Nucleus accumbens (tissue), 56 donors: ENCODE measurements at regions not wholly inside any gene's neighbourhood (a gene's known extent, or its start where the extent isn't known, plus 50 kb on each side); places are given as distances from the start of the nearest gene placed in this dataset.

ENCODE experiments used
- DNase-seq, 56 donors: peaks; one replicate each; lab custom pipeline; 2025; lab: John Stamatoyannopoulos, UW

DNA sequence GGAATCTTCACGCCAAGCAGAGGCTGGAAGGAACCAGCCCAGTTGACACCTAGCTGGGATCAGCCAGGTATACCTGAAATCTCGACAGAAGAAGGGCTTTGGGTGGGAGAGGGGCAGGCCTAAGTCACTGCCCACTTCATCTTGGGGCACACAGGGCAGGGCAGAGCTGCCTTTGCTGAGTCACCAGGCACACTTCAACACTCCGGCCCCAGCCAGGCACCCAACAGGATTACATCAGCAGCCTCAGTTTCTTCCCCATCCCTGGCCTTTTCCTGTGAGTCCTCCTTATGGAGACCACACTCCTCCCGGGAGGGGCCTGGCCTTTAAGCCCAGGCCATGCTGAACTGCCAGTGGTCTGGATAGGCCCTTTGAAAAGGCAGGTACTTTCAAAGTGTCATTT lies 201.7 kb upstream of the HS6ST1 start:
- no peak for DNase-seq

DNA sequence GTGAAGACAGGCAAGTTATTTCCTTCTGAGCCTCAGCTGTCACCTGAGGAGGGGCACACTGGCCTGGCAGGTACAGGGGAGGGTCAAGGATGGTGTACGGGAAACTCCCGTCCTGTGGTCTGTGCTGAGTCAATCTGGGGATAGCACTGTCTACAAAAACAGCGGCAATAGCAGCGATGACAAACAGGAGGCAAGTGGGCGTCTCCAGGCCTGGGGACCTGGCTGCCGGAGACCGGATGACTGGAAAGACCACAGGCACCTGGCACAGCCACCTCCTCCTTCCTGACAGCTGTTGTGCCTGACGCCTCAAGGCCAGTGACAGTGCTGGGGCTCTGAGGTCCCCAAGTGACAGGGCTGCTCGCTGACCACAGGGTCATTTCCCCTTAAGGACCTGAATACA lies 202.1 kb upstream of the HS6ST1 start:
- DNase-seq, result no peak

GRCh38 chr2:128521482-128521881 lies 202.8 kb upstream of the HS6ST1 start:
- DNase-seq, result no peak

GRCh38 chr2:128522829-128523228 lies 204.2 kb upstream of the HS6ST1 start:
- DNase-seq, result no peak

GRCh38 chr2:128523457-128523856 lies 204.8 kb upstream of the HS6ST1 start:
- DNase-seq, result peak in 11 of 56 donors; percentile 11 to 56 (median 30)

- no peak for DNase-seq
Observed at GRCh38 chr2:128524183-128524582, 205.5 kb upstream of the HS6ST1 start.

GRCh38 chr2:128525653-128526052 lies 207.0 kb upstream of the HS6ST1 start:
- DNase-seq, result no peak

GRCh38 chr2:128526455-128526976 lies 207.8 kb upstream of the HS6ST1 start:
- DNase-seq, result no peak

DNA sequence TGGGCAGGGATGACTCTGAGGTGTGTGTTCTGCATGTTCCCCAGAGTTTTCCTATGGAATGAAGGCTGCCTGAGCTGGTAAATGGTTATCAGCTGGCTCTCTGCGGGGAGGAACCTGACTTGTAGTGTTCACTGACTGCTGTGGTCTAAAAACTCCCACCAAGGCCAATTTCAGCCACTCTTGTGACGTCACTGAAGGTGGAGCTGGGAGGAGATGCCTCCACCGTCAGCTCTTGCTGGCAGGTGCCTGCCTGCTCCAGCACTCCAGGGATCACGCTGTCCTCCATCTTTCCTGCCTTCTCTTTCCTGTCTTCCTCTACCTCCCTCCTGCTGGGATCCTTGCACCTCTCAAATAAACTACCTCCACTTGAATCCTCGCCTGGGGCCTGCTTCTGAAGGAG lies 209.5 kb upstream of the HS6ST1 start:
- no peak for DNase-seq

GRCh38 chr2:128530025-128530573 lies 211.4 kb upstream of the HS6ST1 start:
- DNase-seq, result no peak

DNA sequence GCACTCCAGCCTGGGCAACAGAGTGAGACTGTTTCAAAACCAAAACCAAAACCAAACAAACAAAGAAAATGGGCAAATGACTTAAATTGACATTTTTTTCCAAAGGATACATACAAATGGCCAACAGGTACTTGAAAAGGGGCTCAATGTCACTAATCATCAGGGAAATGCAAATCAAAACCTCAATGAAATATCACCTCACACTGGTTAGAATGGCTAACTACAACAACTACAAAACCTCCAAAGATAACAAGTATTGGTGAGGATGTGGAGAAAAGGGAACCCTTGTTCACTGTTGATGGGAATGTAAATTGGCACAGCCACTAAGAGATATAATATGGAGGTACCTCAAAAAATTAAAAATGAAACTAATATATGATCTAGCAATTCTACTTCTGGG lies 213.2 kb upstream of the HS6ST1 start:
- no peak for DNase-seq

- no peak for DNase-seq
Observed at GRCh38 chr2:128533101-128533500, 214.4 kb upstream of the HS6ST1 start.

DNA sequence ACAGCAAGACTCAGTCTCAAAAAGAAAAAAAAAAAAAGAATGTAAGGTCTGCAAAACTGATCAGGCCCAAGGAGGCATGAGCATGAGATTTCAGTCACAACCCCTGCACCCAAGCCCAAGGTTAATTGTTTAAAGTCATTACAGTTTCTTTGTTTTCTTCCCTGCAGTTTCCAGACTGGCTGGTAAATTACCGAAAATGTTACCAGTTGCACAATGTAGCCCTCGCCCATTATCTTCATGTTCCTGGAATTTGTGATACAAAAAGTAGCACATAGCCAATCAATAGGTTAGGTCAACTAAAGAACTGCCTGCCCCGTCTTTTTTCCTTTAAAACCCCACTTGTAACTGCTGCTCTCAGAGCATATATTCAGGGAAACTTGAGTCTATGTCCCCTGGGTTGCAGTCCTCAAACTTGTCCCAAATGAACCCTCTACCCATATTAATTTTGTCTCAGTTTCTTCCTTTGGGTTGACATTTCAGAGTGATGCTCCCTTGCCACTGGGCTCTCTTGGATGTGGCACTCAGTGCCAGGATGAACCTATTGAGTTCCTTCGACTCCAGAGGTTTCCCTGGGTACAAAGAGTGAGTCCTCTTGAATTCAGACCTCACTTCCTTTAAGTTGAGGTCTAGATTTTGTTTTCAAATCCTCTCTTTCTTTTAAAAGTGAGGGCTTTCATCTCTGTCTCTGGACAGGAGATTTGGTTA lies 216.2 kb upstream of the HS6ST1 start:
- no peak for DNase-seq

- no peak for DNase-seq
Observed at GRCh38 chr2:128535953-128536352, 217.3 kb upstream of the HS6ST1 start.

DNA sequence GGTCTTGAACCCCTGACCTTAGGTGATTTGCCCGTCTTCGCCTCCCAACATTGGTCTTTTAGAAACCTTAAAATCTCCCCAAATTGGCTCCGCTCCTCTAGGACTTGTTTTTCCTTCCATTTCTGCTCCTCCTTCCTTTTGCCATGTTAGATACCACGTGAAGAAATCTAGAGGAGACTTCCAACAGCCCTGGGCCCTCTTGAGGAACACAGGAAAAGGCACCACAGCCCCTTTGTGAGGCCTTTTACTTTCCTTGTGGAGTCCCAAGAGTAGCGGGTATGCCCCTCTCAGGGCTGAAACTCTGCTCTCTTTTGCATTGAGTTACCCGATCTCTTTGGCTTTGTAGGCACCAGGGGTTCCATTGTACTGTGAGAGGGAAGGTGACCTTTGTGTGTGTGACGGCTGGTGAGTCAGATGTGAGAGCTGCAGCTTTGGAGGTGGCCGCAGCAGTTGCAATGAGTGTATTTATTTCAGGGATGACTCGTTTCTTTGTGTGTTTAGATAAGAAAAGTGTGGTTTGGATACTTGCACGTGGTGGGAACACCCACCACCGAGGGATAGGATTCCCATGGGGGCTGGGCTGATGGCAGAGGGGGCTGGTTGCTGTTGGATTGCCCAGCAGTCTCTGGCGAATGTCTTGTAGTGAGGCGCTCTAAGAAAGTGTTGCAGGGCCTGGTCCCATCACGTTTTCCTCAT lies 218.4 kb upstream of the HS6ST1 start:
- no peak for DNase-seq

DNA sequence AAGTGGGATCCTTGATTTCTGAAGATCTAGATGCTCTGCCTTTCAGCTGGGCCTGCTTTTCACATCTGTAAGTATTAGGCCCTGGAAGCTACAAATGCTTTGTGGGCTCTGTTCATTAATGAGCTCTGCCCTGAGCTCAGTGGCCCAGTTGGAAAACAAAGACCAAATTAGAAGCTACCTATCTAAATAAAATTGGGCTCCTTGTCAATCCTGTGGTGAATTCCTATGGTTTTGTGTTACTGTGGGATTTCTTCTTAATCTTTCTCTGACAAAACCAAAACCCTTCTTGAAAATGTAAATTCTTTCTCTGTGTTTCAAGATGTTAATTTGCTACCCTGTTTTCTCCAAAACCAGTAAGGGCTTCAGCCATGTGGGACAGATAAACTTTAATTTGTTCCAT lies 219.0 kb upstream of the HS6ST1 start:
- DNase-seq, result no peak

DNA sequence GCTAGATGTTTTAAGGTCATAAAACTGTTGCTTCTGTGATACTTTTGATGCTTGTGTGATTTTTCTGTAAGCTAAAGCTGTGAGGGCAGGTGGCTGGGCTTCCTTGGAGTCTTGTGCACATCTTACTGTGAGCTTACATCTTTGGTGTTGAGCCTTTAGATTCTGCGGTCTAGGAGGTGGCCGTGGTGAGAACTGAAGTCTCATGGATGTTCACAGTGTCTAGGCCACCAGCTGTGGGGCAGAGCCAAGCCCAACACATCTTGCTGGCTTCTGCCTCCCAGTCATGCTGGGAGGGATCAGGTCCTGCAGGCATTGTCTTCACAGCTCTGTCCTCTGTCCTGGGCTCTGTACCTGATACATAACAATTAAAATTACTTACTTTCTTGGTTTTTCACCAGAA lies 219.7 kb upstream of the HS6ST1 start:
- DNase-seq, result no peak

GRCh38 chr2:128540670-128541069 lies 222.0 kb upstream of the HS6ST1 start:
- DNase-seq, result no peak

DNA sequence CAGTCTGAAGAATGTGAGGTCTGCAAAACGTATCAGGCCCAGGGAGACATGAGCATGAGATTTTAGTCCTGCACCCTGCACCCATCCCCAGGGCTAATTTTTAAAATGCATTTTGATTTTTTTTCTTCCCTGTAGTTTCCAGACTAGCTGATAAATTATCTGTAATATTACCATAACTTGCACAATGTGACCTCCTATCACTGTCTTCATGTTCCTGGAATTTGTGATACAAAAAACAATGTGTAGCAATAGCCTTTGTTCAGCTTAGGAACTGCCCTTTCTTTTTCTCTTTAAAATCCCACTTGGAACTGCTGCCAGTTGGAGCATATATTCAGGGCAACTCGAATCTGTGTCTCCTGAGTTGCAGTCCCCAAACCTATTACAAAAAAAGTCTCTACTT lies 222.8 kb upstream of the HS6ST1 start:
- DNase-seq, result no peak

DNA sequence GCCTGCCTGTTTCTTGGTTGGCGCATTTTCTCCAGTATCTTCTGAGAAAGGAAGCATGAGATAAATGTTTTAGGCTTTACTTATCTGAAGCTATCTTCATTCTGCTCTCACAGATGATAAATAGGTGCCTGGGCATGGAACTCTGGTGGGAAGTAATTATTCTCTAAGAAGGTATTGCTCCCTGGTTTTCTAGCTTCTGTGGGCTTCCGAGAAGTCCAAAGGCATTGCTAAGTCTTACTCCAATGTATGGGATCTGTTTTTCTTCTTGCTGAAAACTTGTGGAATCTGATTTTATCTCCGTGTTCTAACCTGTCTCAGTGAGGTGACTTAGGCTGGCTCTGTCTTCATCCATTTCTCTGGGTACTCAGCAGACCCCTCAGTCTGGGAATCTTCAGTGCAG lies 224.4 kb upstream of the HS6ST1 start:
- no peak for DNase-seq

GRCh38 chr2:128543646-128544045 lies 225.0 kb upstream of the HS6ST1 start:
- DNase-seq, result no peak
